ENCODE measurements at regions not wholly inside any gene's neighbourhood (a gene's known extent, or its start where the extent isn't known, plus 50 kb on each side); places are given as distances from the start of the nearest gene placed in this dataset.

GRCh38 chr9:713091-713490, 128.4 kb upstream of the DMRT1 start:
- no peak overlapping the region for H3K9ac ChIP-seq (ENCODE audit: insufficient read depth, low read length)
- peaks cover 12% of the 10 kb centered on the region for H3K4me1 ChIP-seq (ENCODE audit: control insufficient read depth, extremely low read depth, insufficient read depth, low read length)
- H3K4me3 ChIP-seq (replicated peaks in 1 of 4; ENCODE audit: control extremely low read depth in 1 of 4, insufficient read depth in 1 of 4, low read depth in 3 of 4, low read length in 4 of 4) = no peak overlapping the region
- H3K9me3 ChIP-seq (ENCODE audit: control insufficient read depth, insufficient read depth, low read depth, low read length) = no peaks in the 10 kb centered on the region
- no peak for DNase-seq (ENCODE audit: low read depth in 2 of 2)
- no peak overlapping the region for H3K27ac ChIP-seq (ENCODE audit: insufficient read depth, low read length)
- no peak for TF ChIP-seq EZH2 (IDR thresholded peaks at IDR 0.05; ENCODE audit: low read length, missing control alignments)
- no peak for TF ChIP-seq CTCF (conservative IDR thresholded peaks at IDR 0.05 in 1 of 2, IDR thresholded peaks at IDR 0.05 in 1 of 2; ENCODE audit: low read depth in 1 of 2, low read length in 2 of 2)
- no peak overlapping the region for H3K4me2 ChIP-seq (ENCODE audit: extremely low read depth, insufficient read depth, low read length)
- no peaks in the 10 kb centered on the region for H3K27me3 ChIP-seq (ENCODE audit: control insufficient read depth, insufficient read depth, low read length)
- H3K36me3 ChIP-seq (ENCODE audit: control insufficient read depth, insufficient read depth, low read length) = peaks cover 18% of the 10 kb centered on the region
- no peaks in the 10 kb centered on the region for H4K20me1 ChIP-seq (ENCODE audit: control insufficient read depth, extremely low read depth, insufficient read depth, low read length)
- H3K79me2 ChIP-seq (ENCODE audit: control insufficient read depth, insufficient read depth, low read length) = peaks cover 9% of the 10 kb centered on the region
- no peak overlapping the region for H2AFZ ChIP-seq (ENCODE audit: low read length)

- Histone ChIP-seq H3K36me3 (ENCODE audit: control insufficient read depth, insufficient read depth, low read length) (peaks cover 18% of the 10 kb centered on the region), H3K79me2 (ENCODE audit: control insufficient read depth, insufficient read depth, low read length) (peaks cover 7% of the 10 kb centered on the region), H3K9me3 (ENCODE audit: control insufficient read depth, insufficient read depth, low read depth, low read length) (no peaks in the 10 kb centered on the region), H3K4me3 (replicated peaks in 1 of 4; ENCODE audit: control extremely low read depth in 1 of 4, insufficient read depth in 1 of 4, low read depth in 3 of 4, low read length in 4 of 4) (no peak overlapping the region), H2AFZ (ENCODE audit: low read length) (no peak overlapping the region), H4K20me1 (ENCODE audit: control insufficient read depth, extremely low read depth, insufficient read depth, low read length) (no peaks in the 10 kb centered on the region), H3K27me3 (ENCODE audit: control insufficient read depth, insufficient read depth, low read length) (no peaks in the 10 kb centered on the region), H3K4me1 (ENCODE audit: control insufficient read depth, extremely low read depth, insufficient read depth, low read length) (peaks cover 7% of the 10 kb centered on the region), H3K9ac (ENCODE audit: insufficient read depth, low read length) (no peak overlapping the region), H3K4me2 (ENCODE audit: extremely low read depth, insufficient read depth, low read length) (no peak overlapping the region), H3K27ac (ENCODE audit: insufficient read depth, low read length) (no peak overlapping the region)
- DNase-seq (ENCODE audit: low read depth in 2 of 2) = no peak
- TF ChIP-seq CTCF (conservative IDR thresholded peaks at IDR 0.05 in 1 of 2, IDR thresholded peaks at IDR 0.05 in 1 of 2; ENCODE audit: low read depth in 1 of 2, low read length in 2 of 2) = no peak
- TF ChIP-seq EZH2 (IDR thresholded peaks at IDR 0.05; ENCODE audit: low read length, missing control alignments) = no peak
Measured at GRCh38 chr9:714675-715074, 126.8 kb upstream of the DMRT1 start.

GRCh38 chr9:715300-715699, 126.2 kb upstream of the DMRT1 start:
- Histone ChIP-seq H3K27ac (ENCODE audit: insufficient read depth, low read length) (peak overlapping the region; percentile 6), H3K36me3 (ENCODE audit: control insufficient read depth, insufficient read depth, low read length) (peaks cover 18% of the 10 kb centered on the region), H2AFZ (ENCODE audit: low read length) (no peak overlapping the region), H3K4me1 (ENCODE audit: control insufficient read depth, extremely low read depth, insufficient read depth, low read length) (peaks cover 7% of the 10 kb centered on the region), H3K4me2 (ENCODE audit: extremely low read depth, insufficient read depth, low read length) (peak overlapping the region; percentile 36), H3K4me3 (replicated peaks in 1 of 4; ENCODE audit: control extremely low read depth in 1 of 4, insufficient read depth in 1 of 4, low read depth in 3 of 4, low read length in 4 of 4) (no peak overlapping the region), H3K27me3 (ENCODE audit: control insufficient read depth, insufficient read depth, low read length) (no peaks in the 10 kb centered on the region), H3K79me2 (ENCODE audit: control insufficient read depth, insufficient read depth, low read length) (peaks cover 7% of the 10 kb centered on the region), H3K9me3 (ENCODE audit: control insufficient read depth, insufficient read depth, low read depth, low read length) (no peaks in the 10 kb centered on the region), H3K9ac (ENCODE audit: insufficient read depth, low read length) (no peak overlapping the region), H4K20me1 (ENCODE audit: control insufficient read depth, extremely low read depth, insufficient read depth, low read length) (no peaks in the 10 kb centered on the region)
- TF ChIP-seq CTCF (conservative IDR thresholded peaks at IDR 0.05 in 1 of 2, IDR thresholded peaks at IDR 0.05 in 1 of 2; ENCODE audit: low read depth in 1 of 2, low read length in 2 of 2) (no peak), EZH2 (IDR thresholded peaks at IDR 0.05; ENCODE audit: low read length, missing control alignments) (no peak)
- DNase-seq (ENCODE audit: low read depth in 2 of 2) = peak; percentile 56 to 58

All from fibroblast of lung (primary cell).